ENCODE measurements at regions not wholly inside any gene's neighbourhood (a gene's known extent, or its start where the extent isn't known, plus 50 kb on each side); places are given as distances from the start of the nearest gene placed in this dataset.
A peak's percentile ranks its signal among the peaks of the same experiment; 100 is the strongest.
"Not testable (repeated sequence)": the region's sequence is repeated elsewhere in the genome, so short reads cannot be mapped to it uniquely, and the experiment has no call there.

DNA sequence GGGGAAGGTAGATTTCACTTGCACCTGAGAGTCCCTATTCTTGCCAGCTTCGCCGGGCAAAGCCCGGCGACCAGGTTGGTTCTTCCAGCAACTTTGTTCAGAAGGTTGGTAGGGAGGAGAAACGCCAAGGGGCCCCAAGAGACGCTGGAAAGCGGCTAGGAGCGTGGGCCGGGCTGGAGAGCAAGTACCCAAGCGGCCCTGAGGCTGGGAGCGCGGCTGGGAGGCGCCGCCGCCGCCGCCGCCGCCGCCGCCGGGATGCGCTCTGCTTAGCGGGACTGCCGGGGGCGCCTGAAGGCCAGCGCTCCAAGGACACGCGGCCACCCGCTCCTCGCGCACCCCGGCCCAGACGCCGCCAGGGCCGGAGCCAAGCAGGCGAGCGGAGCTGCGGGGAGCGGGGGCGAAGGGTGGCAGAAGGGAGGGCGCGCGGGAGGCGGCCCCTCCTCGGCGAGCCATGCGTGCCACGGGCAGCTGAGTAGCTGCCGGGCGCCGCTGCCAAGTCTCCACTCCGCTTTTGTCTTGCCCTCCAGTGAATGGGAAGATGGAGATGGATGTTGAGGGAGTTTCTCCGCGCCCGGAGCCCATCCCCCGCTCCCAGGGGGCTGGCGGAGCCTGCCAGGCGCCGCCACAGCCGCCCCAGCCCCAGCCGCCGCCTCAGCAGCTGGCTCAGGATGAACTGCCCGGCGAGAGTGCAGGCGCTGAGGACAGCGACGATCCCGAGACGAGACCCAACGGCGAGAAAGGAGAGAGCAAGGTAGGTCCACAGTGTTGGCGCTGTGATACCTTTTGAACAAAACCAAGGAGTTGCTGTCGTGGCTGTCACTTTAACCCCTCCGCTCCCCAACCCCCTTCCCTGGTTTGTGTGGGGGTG is 227.4 kb upstream of the AZI2 start:
- peak; percentile 12 for DNase-seq

DNA sequence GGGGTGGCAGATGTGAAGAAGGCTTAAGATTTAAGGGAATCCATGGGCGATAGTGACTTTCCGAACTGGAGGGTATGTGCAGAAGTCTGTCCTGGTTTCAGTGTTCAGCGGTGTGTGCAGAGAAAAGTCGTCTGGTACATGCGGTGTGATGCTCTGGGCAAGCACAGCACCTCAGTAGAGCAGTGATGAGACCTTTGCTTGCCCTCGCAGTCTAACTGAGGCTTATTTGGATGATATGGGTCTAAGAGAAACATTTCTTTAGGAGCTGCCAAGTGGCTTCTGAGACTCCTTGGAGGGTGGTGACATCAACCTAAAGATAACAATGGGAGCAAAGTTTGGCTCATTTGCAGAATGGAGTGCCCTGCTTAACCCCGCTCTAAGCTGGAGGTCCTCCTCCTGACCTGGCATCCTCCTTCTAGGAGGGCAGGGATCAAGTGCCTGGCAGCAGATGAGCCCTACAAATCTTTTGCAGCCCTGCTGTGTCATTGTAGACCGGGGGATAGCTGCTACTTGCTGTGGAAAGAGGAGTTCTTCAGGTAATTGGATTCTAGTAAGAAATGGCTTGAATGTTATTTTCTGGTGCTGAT is 228.1 kb upstream of the AZI2 start:
- no peak for DNase-seq

- no peak for DNase-seq
These were observed 229.4 kb upstream of the AZI2 start for GRCh38 chr3:28577941-28578500.

DNA sequence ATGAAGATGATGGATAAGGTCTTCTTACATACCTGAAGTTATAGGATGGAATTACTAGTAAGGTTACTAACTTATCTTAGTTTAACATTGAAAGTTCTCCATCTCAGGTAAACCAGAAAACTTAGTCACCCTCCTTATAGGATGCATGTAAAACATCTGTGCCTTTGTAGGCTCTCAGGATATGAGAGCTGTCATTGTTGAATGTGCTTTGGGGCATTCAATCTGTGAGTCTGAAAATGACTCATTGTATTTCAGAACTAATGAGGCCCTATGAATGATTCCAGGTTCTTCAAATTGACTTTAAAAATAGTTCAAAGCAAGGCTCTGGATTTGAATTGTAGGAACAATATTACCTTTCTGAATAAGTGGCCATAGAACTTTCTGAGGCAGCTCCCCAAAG is 237.7 kb upstream of the AZI2 start:
- DNase-seq, result no peak

DNA sequence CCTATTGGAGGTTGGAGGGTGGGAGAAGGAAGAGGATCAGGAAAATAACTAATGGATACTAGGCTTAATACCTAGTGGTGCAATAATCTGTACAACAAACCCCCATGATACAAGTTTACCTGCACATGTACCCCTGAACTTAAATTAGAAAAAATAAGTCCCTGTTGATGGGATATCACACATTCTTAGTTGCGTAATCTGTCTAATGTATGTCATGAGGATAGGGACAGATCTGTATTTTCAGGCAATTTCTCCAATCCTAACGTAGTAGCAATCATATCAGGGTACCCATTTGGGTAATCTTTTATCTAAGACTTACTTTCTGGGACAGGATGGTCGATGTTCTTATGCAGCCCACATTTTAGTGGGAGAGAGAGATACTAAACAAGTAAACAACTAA is 239.1 kb upstream of the AZI2 start:
- no peak for DNase-seq

- DNase-seq, result no peak
These were observed 241.6 kb upstream of the AZI2 start for GRCh38 chr3:28590216-28590615.

DNA sequence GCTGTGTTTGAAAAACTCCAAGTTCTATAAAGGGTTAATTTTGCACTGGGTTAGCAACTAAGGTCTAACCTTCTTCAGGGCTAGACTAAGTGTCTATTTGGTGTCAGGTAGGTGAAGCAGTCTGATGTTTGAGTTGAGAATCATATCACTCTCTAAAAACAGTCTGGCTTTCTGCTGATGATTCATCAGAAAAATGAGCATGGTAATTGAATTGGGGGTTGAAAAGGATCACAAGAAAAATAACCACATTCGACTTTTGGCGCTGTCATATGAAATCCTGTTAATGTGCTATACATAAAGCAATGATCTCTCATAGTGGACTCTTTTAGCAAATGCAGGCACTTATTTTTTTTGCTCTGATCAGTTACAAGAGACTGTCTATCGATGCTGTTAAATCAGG is 242.2 kb upstream of the AZI2 start:
- DNase-seq, result no peak

DNA sequence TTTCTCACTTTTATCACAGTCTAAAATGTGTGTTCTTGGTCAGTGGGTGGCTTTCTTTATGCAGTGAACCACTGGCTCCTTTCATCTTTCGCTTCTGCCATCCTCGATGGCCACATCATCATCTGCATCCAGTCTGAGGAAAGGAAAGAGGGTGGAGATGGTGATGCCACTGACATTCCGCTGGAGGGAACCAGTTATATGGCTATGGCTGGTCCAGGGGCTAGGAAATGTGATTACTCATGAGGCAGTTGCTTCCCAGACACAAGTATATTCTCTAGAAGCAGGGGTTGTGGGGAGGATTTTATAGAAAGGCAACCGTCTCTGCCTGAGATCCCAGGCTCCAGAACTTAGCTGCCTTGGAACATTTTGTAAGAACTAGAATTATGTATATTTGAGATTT is 246.7 kb upstream of the AZI2 start:
- DNase-seq, result no peak

- DNase-seq, result no peak
These were observed 248.8 kb upstream of the AZI2 start for GRCh38 chr3:28597452-28597851.

DNA sequence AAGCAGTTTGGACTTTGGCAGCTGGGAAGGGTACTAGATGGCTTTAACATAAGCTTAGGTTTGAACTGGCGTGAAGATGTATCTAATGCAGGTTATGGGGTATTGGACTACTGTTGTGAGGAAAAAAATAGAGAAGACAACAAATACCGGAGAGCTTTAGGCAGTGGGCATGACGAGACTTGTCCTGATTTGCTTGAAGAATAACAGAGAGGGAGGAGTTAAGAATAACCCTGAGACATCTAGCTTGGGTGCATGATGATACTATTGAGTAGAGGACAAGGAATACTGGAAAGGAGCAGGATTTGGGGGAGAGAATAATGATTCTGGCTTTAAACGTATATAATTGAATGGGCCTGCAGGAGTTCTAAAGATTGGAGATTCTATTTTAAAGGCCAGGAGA is 249.5 kb upstream of the AZI2 start:
- no peak for DNase-seq

- no peak for DNase-seq
These were observed 252.7 kb upstream of the AZI2 start for GRCh38 chr3:28601291-28601690.

DNA sequence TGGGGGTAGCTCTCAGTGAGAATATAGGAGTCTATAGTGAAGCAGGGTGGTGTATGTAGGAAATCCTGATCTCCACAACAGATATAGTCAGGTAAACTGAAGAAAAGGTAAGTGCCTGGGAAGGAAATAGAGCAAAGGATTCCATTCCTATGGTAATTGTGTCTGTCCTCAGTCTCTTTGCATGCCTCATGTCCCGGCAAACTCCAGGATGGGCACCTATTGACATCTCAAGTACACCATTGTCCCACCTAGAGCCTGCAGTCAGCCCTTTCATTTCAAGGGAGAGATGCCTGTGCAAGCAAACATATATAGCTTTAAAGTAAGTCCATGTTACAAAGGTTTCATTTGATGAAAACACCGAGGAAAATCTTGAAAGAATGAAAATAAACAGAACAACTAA is 257.7 kb upstream of the AZI2 start:
- DNase-seq, result no peak

- DNase-seq, result no peak
These were observed 263.6 kb upstream of the AZI2 start for GRCh38 chr3:28612232-28612631.

GRCh38 chr3:28613511-28614106 is 265.0 kb upstream of the AZI2 start:
- DNase-seq, result no peak

GRCh38 chr3:28615071-28615470 is 266.4 kb upstream of the AZI2 start:
- DNase-seq, result no peak

- DNase-seq, result no peak
These were observed 267.3 kb upstream of the AZI2 start for GRCh38 chr3:28615971-28616370.

GRCh38 chr3:28617821-28618220 is 269.2 kb upstream of the AZI2 start:
- no peak for DNase-seq

- DNase-seq, result no peak
These were observed 274.5 kb upstream of the AZI2 start for GRCh38 chr3:28623106-28623505.

DNA sequence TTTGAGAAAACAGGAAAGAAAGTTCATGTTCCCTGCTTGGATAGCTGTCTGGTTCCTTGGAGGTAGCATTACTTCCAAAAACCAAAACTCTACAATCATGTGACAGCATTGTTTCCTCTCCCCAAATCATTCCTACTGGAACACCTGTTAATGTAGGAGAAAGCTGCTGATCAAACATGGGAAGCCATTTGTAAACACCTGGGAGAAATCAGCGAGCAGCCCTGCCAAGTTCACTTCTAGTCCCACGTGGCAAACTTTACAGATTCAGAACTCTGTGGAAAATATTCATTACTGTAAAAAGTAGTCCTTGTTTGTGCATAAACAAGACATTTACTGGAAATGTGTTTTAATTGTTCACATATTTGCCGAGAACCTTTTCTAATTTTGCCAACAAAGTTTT is 275.5 kb upstream of the AZI2 start:
- DNase-seq, result no peak

DNA sequence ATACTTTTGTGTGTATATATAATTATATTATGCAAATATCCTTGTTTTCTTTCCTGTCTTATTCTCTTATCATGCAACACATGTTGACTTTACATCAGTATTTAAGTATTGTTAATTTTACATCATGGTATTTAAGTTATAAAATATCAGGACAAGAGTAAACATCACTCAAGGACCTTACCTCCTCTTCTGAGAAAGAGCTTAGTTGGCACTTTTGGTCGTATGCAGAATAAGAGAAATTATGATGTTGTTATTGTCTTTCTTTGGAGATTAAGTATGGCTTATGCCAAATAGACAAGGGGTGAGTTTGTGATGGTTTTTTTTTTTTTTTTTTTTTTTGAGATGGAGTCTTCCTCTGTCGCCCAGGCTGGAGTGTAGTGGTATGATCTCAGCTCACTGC is 279.2 kb upstream of the AZI2 start:
- not testable (repeated sequence) for DNase-seq

- no peak for DNase-seq
These were observed 285.4 kb upstream of the AZI2 start for GRCh38 chr3:28634019-28634418.

DNA sequence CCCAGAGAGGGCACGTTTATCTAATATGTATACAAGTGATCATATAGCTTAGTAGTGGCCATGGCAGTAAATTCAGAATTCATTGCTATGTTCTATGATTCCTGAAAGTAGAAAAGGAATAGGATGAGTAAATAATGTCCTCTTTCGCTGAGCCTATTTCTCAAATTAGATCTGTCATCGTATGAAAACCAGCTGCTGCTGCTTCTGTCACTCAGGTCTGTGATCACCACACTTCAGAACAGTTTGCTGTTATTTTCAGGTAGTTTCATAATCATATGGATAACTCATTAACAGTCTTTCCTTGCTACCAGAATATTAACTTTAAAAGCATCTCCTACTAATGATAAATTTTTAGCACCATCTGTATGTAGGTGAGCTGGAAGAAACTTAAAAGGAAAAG is 289.1 kb upstream of the AZI2 start:
- no peak for DNase-seq

DNA sequence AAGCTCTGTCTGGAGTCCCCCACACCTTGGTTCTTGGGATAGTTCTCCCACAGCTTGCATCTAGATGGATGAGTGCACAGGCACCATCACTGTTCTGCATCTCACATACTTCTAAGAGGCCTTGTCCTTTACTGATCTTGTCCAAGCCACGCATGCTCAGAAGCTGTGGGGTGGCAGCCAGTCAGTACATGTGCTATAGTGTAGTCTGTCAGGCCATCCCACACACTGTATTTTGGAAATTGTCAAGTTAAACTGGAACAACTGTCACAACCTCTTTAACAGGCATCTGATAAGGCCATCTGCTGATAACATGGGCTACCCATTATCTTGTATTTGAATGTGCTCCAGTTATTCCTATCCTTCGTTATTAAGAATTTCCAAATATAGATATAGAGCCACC is 296.5 kb upstream of the AZI2 start:
- no peak for DNase-seq

DNA sequence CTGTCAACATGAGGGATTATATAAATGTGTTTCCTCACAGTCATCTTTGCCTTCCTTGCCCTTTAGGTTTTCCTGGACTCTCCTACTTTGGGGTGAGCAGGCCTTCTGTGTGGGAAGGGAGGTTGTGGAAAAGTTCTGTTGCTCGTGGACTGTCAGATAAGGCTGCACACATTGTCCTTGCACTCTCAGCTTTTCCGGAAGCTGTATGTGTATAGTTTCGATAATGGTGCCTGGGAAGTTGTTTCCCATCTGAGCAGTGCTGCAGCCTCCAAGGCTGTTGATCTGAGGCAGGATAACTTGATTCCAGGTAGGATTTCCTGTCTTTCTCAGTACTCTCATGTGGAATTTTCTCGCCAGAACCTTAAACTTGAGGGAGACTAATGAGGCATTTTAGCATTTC is 297.8 kb upstream of the AZI2 start:
- no peak for DNase-seq
